HL-60 (cell line): ENCODE measurements at regions not wholly inside any gene's neighbourhood (a gene's known extent, or its start where the extent isn't known, plus 50 kb on each side); places are given as distances from the start of the nearest gene placed in this dataset.

Experiments used
- GABPA ChIP-seq: IDR thresholded peaks from 2 replicates; pipeline ENCODE4 v1.6.1; 2012; ENCODE audit warnings: low read depth
- TF ChIP-seq, protein P1 (sequence below): IDR thresholded peaks from one replicate; pipeline ENCODE4 v1.5.1; 2011; ENCODE audit warnings: low read length, control low read depth, inconsistent platforms; ENCODE audit not compliant: insufficient read depth

DNA sequence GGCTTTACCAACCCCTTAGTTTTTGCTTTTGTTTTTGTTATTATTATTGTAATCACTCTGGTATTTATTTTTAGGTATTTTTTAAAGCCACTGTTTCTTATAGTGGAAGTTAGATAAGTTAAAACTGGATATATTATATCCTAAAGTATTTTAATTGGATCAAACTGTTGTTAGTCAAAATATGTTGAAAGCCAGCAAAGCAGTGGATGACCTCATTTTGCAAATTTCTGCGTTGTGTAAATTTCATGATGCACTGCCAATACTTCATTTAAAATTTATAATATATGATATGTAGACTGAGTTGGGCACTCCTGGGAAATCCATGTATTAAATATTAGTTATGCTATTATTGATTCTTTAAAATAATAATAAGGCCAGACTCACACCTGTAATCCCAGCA, 661.7 kb upstream of the NRXN1 start:
- TF ChIP-seq, protein P1, sequence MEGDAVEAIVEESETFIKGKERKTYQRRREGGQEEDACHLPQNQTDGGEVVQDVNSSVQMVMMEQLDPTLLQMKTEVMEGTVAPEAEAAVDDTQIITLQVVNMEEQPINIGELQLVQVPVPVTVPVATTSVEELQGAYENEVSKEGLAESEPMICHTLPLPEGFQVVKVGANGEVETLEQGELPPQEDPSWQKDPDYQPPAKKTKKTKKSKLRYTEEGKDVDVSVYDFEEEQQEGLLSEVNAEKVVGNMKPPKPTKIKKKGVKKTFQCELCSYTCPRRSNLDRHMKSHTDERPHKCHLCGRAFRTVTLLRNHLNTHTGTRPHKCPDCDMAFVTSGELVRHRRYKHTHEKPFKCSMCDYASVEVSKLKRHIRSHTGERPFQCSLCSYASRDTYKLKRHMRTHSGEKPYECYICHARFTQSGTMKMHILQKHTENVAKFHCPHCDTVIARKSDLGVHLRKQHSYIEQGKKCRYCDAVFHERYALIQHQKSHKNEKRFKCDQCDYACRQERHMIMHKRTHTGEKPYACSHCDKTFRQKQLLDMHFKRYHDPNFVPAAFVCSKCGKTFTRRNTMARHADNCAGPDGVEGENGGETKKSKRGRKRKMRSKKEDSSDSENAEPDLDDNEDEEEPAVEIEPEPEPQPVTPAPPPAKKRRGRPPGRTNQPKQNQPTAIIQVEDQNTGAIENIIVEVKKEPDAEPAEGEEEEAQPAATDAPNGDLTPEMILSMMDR = no peak
- TF ChIP-seq GABPA = no peak
